ENCODE measurements at regions not wholly inside any gene's neighbourhood (a gene's known extent, or its start where the extent isn't known, plus 50 kb on each side); places are given as distances from the start of the nearest gene placed in this dataset.
A peak's percentile ranks its signal among the peaks of the same experiment; 100 is the strongest.
"Not testable (repeated sequence)": the region's sequence is repeated elsewhere in the genome, so short reads cannot be mapped to it uniquely, and the experiment has no call there.

DNA sequence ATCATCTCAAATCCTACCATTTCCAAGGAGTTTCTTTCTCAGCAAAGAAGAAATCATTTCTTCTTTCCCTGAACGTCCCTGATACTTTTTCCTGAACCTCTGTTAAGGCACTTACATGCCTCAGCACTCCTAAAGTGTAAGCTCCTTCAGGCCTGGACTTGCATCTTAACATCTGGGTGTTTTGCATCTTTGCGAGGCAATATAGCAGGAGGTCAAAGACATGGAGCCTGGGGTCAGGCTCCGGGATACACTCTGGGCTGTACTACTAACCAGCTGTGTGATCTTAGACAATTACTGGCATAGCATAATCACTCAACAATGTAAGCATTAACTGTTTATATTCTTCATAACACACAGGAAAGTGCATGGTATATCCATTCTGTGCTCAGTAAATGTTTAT is 275.5 kb upstream of the BOD1L1 start:
- DNase-seq = no peak

DNA sequence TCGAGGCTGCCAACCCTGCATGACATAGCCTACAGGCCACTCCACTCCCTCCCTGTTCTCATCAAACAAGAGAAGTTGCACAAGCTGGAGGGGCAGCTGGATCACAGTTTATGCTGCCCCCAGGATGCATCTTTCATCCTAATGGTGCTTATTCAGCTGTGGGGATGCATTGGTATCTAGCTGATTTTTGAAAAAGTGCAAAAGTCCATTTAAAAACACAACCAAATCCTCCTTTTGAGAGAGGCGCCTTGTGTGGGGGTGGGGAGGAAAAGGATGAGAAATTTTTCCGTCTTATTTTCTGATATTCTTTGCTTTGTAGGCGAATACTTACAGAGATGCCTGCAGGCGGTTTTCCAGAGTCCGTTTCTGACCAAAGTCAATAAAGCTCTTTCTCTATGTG is 276.4 kb upstream of the BOD1L1 start:
- DNase-seq = no peak

DNA sequence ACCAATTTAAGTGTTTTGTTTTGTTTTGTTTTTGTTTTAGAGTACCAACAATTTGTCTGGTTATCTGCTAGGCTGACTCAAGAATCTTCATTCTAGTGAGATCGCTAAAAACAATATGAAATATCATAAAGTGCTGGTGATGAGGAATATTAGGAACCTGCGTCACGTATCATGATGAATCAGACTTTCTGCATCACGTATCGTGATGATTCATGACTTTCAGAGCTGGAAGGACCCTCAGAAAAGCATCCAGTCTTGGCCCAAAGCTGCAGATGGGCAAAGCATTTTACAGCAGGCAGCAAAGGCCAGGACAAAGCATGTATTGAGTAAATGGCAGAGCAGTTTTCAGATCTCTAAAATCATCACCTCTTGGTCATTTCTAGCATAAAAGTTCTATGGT is 278.0 kb upstream of the BOD1L1 start:
- peak; percentile 1 for DNase-seq

DNA sequence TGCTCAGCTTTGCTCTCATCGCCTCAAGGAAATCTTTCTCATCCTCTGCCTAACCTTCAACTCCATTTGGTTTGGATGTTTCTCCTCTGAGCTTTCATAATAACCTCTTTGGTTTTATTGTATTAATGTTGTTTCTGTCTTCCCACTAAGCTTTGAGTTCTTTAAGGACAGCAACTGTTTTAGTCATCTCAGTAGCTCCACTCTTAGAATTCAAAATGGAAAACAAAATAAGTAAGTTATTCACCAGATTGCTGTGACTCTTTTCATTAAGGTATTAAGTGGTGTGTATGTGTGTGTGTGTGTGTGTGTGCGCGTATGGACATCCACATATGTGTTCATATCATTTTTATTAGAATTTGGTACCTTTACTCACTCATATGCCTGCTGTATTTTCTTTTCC is 279.2 kb upstream of the BOD1L1 start:
- DNase-seq = no peak

DNA sequence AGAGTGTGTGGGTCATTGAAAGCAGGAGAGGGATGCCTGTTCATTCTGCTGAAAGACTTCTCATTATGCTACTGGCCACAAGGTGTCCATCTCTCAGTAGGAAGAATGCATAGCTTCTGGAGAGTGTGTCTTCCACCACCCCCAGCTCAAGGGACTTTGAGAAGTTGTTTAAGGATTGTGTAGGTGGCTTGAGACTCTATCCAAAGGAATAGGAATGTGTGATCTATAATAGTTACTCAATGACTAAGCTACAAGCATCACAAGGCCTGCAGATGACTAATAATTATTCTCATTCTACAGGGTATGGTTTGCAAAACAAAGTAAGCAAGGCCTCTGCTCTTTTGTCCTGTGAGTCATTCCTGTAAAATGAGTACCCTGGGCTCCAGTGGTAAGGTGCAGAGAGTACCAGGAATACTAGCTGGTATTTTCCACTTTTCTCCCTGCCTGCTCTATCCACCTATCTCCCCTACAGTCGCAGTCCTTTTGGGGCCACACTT is 279.8 kb upstream of the BOD1L1 start:
- DNase-seq = no peak

DNA sequence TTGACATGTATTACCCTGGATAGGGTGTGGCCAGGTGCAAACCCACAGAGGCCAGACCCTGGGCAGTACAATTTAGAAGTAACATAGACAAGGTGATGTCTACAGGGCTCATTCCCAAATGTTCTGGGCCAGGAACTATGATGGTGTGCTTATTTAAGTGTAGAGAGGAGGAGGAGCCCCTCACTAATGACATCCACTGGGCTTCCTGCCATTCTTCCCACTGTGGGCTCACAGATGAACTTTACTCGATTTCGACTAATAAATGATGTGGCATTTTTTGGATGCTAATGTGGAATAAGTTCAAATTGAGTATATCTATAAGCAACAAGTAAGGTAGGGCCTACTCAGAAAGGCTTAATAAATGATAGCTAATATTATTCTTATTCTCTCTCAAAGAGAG is 280.9 kb upstream of the BOD1L1 start:
- no peak for DNase-seq

DNA sequence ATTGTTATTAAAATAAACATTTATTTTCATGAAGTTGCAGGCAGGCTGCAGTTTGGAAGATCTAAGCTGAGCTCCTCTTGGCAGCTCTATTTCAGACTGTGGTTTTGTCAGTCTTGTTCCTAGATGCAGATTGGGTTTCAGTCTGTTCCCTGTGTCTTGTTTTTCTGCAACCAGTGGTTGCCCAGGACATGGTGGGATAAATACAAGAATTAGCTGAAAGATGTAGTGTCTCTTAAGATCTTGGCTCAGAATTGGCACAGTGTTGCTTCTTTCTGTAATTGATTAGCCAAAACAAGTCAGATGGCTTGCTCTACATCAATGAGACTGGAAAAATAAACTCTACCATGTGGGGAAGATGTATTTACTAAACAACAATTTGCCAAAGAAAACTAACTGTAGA is 283.0 kb upstream of the BOD1L1 start:
- no peak for DNase-seq

DNA sequence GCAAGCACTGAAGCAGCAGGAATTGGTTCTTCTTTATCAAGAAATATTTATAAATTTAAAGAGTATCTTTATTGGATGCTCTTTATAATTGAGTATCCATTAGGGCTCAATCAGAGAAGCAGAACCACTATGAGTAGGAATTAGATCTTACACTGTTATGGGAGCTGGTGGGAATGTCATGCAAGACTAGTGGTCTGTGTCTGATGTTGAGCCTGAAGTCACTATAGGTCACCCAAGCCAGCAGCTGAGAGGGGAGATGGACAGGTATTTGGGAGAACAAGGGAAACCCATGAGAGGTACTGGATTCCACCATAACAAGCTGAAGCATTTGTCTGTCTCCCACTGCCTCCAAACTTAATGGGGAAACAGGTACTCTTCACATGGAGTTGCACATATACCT is 283.7 kb upstream of the BOD1L1 start:
- no peak for DNase-seq

DNA sequence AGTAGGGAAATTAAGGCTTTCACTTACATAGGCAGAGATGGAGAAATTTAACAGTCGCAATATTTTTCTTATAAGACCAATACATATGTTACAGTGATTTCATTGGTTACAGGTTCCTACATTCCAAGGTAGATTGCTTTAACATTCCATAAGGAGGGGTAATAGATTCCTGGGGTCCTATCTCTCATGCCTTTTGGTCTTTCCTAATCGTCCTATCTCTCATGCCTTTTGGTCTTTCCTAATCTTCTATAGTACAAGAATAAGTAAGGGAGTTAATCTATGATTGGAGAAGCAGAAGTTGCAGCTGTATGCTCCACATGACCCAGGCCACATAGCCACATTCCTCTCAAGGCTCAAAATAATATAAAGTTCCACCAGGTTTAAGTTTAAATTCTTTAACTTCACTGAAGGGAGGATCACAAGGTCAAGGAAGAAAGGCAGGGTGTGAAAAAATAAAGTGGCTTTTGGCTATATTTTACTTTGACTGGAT is 285.0 kb upstream of the BOD1L1 start:
- no peak for DNase-seq

DNA sequence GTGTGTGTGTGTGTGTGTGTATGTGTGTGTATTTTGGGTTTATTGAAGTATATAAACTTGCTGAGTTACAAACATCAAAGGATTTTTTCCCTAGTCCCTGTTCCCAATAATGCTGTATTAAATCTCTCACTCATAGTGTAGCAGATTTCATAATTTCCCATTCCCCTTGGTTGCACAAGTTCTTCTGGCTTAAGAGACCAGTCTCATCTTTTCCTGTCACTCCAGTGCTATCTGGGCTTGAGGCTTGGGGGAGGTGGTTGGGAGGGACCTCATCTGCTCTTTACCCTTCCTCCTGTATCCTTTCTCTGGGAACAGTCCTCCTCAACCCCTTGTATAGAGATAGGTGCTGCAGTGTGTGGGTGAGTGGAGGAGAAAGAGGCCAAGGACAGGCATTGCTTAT is 285.4 kb upstream of the BOD1L1 start:
- DNase-seq = no peak

DNA sequence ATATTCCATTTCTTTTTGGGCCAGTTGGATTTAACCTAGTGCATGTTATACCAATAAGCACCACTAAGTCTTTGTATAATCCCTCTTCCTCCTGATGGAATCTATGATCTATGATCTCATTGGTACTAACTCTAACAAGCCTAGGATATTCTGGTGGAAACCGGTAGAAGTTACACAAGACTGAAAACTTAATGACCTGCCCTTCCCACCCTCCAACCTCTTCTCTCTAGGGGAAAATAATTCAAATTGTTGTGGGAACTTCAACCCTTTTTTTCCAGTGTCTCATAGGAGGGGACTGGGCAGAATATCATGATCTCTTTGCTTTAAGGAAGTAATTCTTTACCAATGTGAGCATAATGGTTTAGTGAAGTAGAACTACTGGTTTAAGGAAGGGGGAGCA is 289.5 kb upstream of the BOD1L1 start:
- DNase-seq = no peak

DNA sequence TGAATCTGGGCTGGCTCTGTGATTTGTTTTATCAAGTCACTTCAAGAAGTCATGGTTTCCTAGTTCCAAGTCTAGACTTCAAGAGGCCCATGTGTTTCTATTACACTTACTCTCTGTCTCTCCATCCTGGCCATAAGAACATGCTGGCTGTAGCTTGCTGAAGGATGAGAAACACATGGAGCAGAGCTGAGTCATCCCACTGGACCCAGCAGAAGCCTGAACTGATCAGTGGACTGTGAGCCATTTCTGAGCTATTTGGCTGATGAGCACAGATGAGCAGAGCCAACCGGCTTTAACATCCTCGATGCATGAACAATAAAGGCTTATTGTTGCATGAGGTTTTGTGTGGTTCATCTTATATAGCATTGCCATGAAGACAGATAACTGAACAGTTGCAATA is 290.6 kb upstream of the BOD1L1 start:
- no peak for DNase-seq

DNA sequence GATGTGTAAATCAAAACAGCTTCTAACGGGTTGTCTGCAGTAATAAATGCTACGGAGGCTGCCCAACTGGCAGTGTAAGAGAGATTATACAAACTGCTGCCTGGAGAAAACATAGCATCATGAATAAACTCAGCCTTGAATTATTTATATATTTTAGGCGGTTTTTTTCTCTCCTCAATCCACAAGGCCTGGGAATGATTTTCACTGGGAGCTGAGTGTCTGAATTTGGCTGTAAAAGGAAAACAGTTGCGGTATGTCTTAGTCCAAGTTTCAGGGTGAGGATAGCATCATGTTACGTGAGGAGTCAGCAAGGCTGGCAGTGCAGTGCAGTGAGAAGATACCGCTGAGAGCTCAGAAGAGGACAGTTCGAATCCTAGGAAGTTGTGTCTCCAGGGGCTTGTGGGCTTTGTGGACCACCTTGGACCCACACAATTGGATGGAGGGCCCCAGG is 291.5 kb upstream of the BOD1L1 start:
- no peak for DNase-seq

DNA sequence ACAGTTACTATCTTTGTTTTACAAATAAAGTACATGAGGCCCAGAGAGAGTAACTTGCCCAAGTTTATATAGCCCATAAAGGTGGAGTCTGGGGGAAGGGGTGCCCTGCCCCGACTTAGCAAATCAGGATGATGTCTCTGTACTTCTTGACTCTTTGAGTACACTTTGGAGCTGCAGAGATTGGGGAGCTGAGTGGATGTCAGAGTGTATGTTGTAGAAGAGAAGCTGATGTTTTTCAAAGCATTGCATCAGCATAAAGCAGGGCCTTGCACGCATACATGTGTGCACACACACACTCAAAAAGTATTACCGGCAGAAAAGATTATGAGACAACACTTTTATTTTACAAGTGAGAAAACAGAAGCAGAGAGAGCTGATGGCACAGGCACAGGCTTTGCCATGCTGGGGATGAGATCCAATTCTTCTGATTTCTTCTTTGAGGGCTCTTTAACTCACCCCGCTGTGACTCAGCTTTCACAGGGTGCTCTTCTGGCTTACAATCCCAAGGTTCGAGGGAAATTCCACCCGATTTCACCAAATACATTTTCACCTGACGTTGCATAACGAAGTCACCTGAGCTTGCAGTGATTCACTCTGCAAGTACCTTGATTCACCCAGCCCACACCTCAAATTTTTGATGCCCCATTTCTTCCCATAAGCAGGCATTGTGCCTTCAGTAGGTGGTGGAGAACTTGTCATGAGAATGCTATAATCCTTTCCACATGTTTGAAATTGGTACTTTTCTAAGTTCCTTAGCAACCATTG is 292.8 kb upstream of the BOD1L1 start:
- no peak for DNase-seq

DNA sequence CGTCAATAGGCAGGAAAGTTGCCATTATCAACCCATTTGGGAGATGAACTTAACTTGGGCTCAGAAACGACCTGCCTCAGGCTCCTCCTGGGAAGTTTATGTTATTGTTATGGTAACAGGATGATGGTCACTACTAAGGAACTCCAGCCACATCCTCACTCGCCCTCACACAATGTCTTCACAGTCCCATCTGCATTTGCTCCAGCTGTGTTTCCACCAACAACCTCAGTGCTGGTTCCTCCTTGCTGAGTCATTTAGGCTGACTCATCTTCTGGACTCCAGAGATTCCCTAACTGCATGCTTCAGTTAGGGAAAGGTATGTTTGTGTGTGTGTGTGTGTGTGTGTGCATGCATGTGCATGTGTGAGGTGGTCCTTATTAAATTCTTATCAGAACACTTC is 293.4 kb upstream of the BOD1L1 start:
- no peak for DNase-seq

DNA sequence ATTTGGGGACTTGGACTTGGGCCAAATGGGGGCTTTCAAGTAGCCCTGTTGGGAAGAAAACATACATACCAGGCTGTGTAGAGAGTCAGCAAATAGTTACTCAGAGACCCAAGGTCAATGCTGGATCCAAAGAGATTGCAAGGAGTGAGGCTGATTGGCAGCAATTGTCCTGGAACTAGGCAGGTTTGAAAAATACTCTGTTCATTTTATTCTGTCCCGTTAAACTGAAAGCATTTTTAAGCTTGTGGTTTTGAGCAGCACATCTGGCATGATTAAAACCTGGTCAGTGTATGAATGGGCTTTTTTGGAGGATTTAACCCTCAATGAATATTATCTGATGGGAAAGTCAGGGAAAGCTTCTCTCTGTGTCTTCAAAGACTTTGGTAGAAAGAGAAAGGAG is 294.3 kb upstream of the BOD1L1 start:
- DNase-seq = no peak

DNA sequence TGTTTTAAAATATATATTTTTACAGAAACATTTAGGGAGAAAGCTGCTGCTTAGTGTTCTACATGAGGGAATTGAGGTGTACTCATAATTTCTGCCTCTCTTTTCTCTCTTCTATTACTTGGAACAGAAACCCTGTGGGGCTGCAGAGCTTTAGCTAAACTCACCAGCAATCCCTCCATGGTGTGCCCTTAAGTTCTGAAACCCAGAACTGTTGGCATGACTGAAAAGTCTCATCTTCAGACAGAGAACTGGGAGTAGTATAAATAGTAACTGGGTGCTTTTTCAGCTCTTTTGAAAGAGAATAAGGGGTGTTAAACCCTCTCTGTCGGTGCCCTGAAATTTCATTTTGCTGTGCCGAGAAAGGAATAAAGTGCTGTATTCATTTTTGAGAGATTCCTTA is 294.9 kb upstream of the BOD1L1 start:
- no peak for DNase-seq

DNA sequence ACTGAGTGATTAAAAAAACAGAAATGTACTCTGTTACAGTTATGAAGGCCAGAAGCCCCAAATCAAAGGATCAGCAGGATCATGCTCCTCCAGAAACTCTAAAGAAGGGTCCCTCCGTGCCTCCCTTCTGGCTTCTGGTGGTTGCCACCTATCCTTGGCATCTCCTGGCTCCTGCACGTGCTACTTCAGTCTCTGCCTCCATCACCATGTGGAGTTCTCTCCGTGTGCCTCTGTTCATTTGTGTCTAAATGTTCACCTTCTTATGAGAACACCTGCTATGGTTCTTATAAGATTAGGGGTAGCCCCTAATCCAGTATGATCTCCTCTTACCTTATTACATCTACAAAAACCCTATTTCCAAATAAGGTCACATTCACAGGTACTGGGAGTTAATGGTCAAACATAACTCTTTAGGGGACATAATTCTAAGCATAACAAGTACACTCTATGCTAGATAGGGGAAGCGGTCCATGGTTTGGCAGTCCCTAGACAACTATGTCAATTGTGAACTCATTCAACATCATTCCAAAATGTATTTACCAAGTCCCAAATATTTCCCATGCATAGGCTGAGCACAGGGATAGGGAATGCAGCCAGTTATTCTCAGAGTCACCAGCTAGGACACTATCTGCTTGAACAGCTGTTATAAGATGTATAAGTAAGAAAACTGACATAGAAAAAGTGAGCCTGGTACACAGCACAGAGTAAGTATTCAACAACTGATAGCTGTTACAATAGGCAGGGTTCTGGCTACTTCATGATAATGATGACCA is 295.5 kb upstream of the BOD1L1 start:
- no peak for DNase-seq

DNA sequence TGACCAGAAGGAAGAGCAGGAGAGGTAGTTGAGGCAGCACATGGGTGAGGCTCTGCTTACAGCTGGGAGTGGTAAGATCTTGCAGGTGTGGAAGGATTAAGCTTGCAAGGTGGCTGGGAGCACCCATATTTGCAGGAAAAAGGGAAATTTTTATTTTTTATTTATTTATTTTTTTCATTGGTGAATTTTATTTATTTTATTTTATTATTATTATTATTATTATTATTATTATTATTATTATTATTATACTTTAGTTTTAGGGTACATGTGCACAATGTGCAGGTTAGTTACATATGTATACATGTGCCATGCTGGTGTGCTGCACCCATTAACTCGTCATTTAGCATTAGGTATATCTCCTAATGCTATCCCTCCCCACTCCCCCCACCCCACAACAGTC is 297.4 kb upstream of the BOD1L1 start:
- not testable (repeated sequence) for DNase-seq

DNA sequence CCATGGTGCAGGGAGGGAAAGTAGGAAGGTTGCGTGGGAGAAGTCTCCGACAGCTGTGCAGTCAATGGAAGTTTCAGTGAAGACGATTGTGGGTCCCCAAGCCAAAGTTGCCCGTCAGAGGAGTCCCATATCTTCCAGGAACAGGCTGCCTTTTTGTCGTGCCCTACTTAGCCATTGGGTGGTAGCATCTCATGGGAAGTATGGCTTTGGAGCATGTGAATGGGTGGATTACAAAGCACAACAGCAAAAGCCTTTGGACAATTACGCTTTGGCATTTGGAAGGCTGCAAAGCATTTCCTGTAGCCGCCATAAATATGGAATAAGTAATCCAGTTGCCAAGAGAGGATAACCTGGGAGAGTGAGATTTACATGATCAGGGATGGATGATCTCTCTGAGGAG is 300.7 kb upstream of the BOD1L1 start:
- no peak for DNase-seq

DNA sequence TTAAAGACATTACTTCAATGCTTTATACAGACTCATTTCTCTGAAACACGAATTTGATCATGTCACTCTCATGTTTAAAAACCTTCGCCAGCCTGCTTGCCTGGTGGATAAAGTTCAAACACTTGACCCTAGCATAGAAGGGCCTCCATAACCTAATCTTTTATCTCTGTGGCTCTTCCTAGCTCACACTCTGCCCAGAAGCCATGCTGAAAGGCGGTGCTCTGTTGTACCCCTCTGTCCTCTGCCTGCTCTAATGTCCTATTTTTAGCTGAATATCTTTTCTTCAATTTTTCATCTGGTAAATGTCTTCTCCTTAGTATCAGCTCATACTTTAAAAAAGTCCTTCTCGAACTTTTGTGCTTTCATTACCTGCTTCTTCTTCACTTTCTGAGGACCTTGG is 302.6 kb upstream of the BOD1L1 start:
- DNase-seq = no peak

DNA sequence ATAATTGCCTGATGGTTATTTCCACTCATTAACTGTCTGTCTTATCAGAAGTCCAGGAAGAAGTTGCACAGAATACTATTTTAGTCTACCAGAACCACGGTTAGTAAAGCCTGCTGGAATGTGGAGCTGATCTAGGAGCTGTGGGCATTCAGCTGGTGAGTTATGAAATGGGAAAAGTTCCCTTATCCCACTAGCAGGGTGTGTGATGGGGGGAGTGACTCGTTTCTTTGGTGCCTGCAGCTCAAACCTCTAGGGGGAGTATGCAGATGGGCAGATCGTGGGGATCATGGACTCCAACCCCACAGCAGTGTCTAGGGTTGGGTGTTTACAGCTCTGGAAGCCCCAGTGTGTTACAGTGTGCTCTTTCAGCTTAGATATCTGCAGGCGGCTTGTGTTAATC is 305.7 kb upstream of the BOD1L1 start:
- DNase-seq = no peak

DNA sequence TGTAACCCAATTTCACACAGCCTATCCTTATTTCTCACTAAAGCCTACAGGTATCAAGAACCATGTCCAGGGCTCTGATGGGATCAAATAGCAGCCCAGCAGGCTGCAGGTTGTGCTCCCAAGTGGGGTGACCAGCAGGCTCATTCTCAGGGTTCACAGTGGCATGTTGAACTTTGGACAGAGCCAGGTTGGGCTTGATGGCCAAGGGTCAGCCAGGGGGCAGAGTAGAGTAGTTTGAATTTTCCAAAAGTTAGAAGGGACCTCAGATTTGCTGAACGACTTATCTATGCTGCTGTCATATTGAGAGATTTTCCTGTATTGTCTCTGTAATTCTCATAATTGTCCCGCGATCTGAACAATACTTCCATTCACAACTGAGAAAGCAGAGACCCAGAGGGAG is 310.8 kb upstream of the BOD1L1 start:
- DNase-seq = no peak

DNA sequence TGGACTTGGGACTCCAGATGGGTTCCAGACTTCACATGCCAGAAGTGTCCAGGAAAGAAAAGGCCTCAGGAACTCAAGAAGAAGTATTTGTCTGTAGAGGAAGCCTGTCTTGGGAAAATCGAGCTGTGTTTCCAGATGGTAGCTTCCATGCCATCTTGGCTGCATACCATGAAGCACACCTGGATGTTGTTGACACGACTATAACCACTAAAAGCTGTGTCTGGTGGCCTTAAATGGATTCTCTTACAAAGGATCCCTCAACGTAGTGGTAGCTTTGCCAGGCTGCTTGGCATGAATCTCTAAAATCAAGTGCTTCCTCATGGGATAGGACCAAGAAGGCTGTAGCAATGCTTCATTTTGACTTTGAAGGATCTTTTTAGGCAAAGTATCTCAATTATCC is 313.4 kb upstream of the BOD1L1 start:
- no peak for DNase-seq

Measured in activated CD4-positive, alpha-beta T cell treated with anti-CD3 and anti-CD28 coated beads, Interleukin-10, Interleukin-2, amounts not matched to agents 100 ng/mL and 50 ng/mL, durations not matched to agents 16 hours and 8 hours (primary cell).